ENCODE measurements at regions not wholly inside any gene's neighbourhood (a gene's known extent, or its start where the extent isn't known, plus 50 kb on each side); places are given as distances from the start of the nearest gene placed in this dataset.

DNA sequence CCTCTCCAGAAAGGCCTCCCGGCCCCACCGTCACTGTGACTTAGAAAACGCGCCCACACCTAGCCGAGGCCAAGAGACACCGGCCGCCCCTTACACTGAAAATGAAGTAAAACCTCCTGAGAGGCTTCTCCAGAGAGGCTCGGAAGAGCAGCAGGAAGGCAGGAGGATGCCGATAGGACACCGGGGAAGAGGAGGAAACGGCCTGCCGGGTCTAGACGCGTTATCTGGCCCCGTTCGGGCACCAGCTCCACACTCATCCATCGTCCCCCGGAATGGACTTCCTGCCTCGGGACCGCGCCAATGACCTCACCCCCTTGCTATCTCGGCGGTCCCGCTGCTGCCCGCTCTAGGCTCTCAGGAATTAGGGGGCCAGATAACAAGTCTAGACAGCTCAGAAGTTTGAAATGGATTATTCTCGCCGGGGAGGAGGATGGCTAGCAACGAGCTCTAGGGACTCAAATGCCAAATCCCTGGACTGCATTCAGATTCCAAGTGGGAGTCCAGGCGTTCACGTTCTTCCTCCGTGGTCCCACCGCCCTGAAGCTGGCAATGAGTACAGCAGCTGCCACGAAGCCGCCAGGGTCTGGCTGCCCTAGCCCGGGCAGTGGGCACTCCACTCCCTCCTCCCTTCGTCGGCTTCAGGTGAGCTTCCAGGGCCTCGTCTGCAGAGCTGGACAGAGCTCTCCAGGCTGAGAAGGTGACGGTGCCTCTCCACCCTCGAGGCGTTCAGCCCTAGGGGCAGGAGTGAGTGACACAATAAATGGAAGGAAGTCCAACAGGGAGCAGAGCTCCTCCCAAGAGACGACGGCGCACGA is 350.9 kb downstream of the FOXL1 start:
- peak; percentile 73 for DNase-seq (ENCODE audit: low read depth, low spot score)

- no peak for DNase-seq (ENCODE audit: low read depth, low spot score)
These were observed 351.7 kb downstream of the FOXL1 start for GRCh38 chr16:86930001-86930400.

DNA sequence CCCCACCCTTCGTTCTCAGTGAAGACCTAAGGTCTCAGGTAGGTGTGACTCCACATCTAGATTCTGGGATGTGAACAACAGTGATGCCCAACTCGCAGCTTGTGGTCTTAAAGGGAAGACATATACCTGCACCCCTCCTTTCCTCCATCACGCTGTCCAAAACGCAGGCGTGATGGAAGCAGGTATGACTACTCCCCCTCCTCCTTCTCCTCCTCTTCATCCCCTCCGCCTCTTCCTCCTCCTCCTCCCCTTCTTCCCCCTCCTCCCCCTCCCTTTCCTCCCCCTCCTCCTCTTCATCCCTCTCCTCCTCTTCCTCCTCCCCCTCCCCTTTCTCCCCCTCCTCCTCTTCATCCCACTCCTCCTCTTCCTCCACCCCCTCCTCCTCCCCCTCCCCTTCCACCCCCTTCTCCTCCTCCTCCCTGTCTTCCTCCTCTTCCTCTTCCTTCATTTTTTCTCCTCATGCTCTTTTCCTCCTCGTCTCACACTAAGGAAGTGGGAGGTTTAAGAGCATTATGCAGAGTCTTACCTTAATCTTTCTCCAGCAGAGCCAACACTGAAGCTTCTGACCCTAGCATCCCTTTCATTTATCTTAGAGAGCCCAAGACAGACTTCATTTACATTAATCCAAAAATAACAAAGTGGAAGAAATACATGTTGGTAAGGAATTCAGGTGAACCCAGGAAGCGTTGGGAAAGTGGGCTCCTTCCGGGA is 352.5 kb downstream of the FOXL1 start:
- no peak for DNase-seq (ENCODE audit: low read depth, low spot score)

- DNase-seq (ENCODE audit: low read depth, low spot score) = peak; percentile 88
These were observed 353.1 kb downstream of the FOXL1 start for GRCh38 chr16:86931410-86931941.

DNA sequence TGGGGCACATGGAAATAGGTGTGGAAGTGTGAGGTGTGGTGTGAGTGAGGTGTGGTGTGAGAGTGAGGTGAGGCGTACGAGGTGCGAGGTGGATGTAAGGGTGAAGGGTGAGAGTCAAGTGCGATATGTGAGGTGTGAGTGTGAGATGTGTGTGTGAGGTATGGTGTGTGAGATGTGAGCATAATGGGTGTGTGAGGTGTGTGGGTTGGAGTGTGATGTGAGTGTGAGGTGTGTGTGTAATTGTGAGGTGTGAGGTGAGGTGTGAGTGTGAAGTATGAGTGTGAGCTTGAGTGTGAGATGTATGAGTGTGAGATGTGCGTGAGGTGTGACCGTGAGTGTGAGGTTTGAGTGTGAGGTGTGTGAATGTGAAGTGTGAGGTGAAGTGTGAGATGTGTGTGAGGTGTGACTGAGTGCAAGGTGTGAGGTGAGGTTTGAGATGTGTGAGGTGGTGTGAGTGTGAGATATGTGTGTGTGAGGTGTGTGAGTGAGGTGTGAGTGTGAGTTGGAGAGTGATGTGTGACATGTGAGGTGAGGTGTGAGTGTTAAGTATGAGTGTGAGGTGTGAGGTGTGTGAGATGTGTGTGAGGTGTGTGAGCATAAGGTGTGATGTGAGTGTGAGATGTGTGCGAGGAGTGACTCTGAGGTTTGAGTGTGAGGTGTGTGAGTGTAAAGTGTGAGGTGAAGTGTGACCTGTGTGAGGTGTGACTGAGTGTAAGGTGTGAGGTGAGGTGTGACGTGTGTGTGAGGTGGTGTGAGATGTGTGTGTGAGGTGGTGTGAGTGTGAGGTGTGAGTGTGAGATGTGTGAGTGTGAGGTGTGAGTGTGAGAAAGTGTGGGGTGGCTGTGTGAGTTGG is 354.0 kb downstream of the FOXL1 start:
- no peak for DNase-seq (ENCODE audit: low read depth, low spot score)

- no peak for DNase-seq (ENCODE audit: low read depth, low spot score)
These were observed 356.4 kb downstream of the FOXL1 start for GRCh38 chr16:86934581-86935375.

DNA sequence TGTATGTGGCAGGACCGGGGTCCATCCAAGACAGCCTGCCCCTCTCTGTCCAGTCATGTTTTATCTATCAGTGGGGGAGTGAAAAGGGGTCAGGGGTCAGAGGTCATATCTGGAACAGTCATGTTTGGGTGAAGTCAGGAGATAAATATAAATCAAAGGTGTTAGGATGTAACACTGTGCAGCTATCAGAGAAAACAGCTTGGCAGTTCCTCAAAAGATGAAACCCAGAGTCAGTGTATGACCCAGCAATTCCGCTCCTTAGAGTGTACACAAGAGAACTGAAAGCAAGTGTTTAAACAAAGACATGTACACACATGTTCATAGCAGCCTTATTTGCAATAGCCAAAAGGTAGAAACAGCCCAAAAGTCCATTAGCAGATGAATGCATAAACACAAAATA is 361.3 kb downstream of the FOXL1 start:
- no peak for DNase-seq (ENCODE audit: low read depth, low spot score)

DNA sequence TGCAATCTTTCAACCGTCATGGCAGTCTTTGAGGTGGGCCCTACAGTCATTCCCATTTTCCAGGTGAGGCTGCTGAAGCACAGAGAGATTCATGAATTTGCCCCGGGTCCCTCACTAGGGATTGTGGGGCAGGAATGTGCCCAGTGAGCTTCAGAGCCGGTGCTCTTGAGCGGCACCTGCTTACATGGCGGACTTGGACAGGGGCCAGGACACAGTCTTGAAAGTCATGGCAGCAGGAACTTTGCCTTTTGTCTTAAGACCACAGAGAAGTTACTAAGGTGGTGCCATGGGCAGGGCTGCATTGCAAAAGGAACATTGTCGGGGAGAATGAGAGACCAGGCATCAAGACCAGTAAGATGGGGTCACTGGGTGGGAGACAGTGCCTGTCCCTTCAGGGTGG is 363.4 kb downstream of the FOXL1 start:
- no peak for DNase-seq (ENCODE audit: low read depth, low spot score)

DNA sequence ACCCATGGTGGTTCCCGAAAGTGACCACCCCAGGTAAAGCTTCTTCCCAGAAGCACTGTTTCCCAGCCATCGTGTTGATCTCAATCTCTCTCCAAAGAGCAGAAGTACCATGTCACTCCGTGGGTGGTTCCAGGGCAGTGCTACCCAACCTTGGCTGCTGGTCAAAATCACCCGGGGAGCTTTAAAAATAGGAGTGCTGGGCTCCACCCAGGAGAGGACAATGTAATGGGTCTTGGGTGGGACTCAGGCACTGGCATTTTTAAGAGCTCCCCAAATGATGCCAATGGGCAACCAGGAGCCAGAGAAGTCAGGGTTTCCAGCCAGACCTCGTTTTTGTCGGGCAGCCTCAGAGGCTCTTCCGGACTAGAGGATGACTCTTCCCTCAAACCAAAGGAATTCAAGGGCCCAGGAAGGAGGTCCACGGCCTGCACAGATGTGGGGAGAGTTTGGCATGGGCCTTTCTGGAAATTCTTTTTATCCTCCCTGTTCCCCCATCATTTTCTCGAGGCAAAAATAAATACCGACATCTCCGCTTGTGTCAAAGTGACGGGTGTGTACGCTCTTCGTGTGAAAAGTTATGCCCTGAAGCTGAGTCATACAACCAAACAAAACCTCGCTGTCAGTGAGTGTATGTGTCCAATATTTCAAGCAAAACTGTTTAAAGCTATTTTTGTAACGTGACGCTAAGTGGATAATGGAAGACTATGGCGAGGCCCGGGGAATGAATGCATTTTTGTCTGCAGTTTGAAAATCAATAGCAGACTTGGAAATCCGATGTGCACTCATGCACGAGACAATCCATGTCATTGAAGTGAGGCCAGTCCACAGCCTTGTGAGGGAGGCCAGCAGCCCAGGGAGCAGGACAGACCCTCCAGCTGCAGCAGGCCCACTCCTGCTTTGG is 364.1 kb downstream of the FOXL1 start:
- peak; percentile 82 for DNase-seq (ENCODE audit: low read depth, low spot score)

GRCh38 chr16:86945166-86945900 is 367.0 kb downstream of the FOXL1 start:
- no peak for DNase-seq (ENCODE audit: low read depth, low spot score)

- DNase-seq (ENCODE audit: low read depth, low spot score) = peak; percentile 77
These were observed 368.0 kb downstream of the FOXL1 start for GRCh38 chr16:86946396-86946795.

DNA sequence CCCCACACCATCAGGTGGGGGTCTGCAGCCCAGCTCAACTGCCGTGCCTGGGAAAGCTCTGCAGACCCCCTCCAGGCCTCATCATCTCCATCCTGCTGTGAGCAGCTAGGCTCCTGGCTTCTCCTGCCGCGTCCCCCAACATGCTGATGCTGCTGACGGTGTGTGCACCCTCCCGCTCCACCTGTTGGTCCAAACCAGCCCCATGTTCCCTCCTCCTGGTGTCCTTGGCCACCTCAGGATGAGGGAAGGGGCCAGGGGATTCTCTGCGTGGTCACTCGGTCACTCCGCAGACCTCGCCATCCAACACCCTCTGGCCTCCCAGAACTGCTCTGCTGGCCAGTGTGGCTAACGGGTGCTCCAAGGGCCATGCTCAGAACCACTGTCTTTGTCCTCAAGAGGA is 368.6 kb downstream of the FOXL1 start:
- DNase-seq (ENCODE audit: low read depth, low spot score) = no peak

DNA sequence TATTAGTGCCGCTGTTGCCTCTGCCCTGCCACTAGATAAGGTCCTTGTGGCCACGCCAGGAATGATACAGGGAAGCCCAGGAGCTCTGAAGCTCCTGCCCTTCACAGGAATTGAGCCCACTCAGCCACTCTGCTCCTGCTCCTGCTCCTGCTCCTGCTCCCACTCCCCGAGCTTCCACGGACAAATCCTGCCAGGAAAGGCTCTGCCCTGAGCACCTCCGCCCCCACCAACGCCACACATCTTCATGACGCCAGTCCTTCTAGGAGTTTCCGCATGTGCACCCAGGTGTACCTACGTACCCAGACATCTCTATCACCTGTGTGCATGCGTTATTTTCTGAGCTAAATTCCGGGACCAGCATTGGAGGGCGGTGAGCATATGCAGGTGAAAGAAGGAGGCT is 369.1 kb downstream of the C16orf95 start:
- DNase-seq (ENCODE audit: low read depth, low spot score) = no peak

GRCh38 chr16:86949116-86949515 is 368.1 kb downstream of the C16orf95 start:
- no peak for DNase-seq (ENCODE audit: low read depth, low spot score)

DNA sequence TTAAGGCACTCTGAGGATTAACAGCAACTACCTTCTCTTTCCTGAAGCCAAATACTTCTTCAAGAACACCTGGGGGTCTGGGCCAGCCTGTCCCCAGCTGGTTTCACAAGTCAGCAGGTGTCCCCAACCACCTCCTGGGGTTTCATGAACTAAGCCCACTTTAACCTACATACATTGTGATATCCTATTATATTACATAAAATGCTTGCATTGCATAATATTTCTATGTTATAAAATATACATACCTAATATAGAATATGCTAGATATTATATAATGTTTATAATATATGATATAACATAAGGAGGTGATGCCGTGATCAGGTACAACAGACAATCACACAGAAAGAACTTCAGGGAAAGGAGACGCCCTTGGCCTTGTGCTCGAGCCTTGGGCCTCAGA is 367.6 kb downstream of the C16orf95 start:
- no peak for DNase-seq (ENCODE audit: low read depth, low spot score)

GRCh38 chr16:86951041-86951822 is 366.0 kb downstream of the C16orf95 start:
- no peak for DNase-seq (ENCODE audit: low read depth, low spot score)

DNA sequence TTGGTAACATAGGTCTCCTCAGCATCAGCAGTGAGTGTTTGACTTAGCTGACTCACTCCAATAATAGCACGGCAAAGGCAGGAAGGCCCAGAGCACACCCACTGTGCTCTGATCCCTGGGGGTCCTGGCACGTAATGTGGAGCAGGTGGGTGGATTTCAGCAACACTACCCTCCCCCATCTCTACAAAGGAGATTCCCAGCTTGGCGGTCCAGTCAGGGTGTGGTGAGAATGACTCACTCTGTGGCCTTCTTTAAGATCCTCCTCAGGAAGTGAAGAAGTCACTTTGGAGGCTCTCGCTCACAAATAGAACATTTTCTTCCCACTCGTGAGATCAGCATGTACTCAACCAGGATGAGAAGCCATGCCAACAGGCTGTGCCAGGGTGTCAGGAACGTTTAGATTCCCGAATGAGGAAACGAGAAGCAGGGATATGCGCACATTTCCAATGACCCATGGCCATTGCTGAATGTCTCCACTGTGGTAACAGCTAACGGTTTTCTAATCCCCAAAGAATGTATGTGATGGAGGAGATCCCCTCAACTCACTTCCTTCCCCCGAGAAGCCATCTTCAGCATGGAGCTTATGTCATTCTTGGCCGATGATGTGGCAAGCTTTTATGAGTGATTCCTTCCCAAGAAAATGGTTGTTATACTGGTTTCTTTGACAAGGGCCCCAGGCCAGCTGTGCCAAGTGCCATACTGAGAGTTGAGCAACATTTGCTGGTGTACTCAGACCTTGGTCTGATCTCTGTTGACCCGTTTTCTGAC is 365.2 kb downstream of the C16orf95 start:
- peak; percentile 90 for DNase-seq (ENCODE audit: low read depth, low spot score)

DNA sequence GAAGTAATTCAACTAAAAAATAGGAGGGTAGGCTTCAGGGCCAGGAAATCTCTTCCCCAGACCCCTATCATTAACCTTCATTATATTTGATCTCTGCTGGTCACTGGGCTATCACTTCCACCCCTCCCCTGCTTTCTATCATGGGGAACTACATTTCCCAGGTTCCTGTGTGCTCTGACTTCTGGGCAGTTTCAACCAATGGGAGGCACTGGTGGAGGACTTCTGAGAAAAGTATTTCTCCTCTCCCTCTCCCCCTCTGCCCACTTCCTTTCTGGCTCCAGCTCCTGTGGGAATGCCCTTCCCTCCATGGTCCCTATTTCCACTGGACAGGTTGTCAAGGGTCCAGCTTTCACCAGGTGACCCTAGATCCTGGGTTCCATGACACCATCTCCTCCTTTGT is 364.4 kb downstream of the C16orf95 start:
- no peak for DNase-seq (ENCODE audit: low read depth, low spot score)

All from astrocyte of the hippocampus (primary cell).